HUES6 (cell line): ENCODE measurements at regions not wholly inside any gene's neighbourhood (a gene's known extent, or its start where the extent isn't known, plus 50 kb on each side); places are given as distances from the start of the nearest gene placed in this dataset.

ENCODE experiments used
- H3K27ac ChIP-seq: 2 replicates; pipeline ENCODE4 v1.7.0; 2013; ENCODE audit warnings: low read depth, mild to moderate bottlenecking, low read length, inconsistent platforms
- H3K27me3 ChIP-seq: 2 replicates; pipeline ENCODE4 v1.6.1; 2013; ENCODE audit warnings: low read length; ENCODE audit not compliant: control insufficient read depth, insufficient read depth
- H3K36me3 ChIP-seq: 2 replicates; pipeline ENCODE4 v1.6.1; 2013; ENCODE audit warnings: low read length; ENCODE audit not compliant: control insufficient read depth, insufficient read depth
- H3K4me1 ChIP-seq: 2 replicates; pipeline ENCODE4 v1.6.1; 2013; ENCODE audit warnings: low read length; ENCODE audit not compliant: control insufficient read depth, insufficient read depth
- H3K4me3 ChIP-seq: 2 replicates; pipeline ENCODE4 v1.5.1; 2013; ENCODE audit warnings: low read depth, low read length
- H3K9ac ChIP-seq: one replicate; pipeline ENCODE4 v1.6.1; 2013; ENCODE audit warnings: mild to moderate bottlenecking, low read length
- H3K9me3 ChIP-seq: 2 replicates; pipeline ENCODE4 v1.6.1; 2013; ENCODE audit warnings: low read depth, low read length; ENCODE audit not compliant: control insufficient read depth, insufficient read depth

- no peaks in the 10 kb centered on the region for H3K36me3 ChIP-seq
- no peak overlapping the region for H3K4me3 ChIP-seq
- no peak overlapping the region for H3K9ac ChIP-seq
- no peak overlapping the region for H3K27ac ChIP-seq
- H3K27me3 ChIP-seq: no peaks in the 10 kb centered on the region
- H3K9me3 ChIP-seq: peaks cover 11% of the 10 kb centered on the region
- H3K4me1 ChIP-seq: no peaks in the 10 kb centered on the region
Measured at GRCh38 chr21:18887922-18888602, 484.5 kb upstream of the TMPRSS15 start.

- no peaks in the 10 kb centered on the region for H3K36me3 ChIP-seq
- no peak overlapping the region for H3K27ac ChIP-seq
- H3K4me1 ChIP-seq: no peaks in the 10 kb centered on the region
- no peak overlapping the region for H3K9ac ChIP-seq
- H3K9me3 ChIP-seq: no peaks in the 10 kb centered on the region
- no peaks in the 10 kb centered on the region for H3K27me3 ChIP-seq
- no peak overlapping the region for H3K4me3 ChIP-seq
Measured at GRCh38 chr21:18893406-18893805, 489.8 kb upstream of the TMPRSS15 start.

GRCh38 chr21:18894387-18894786, 490.8 kb upstream of the TMPRSS15 start:
- H3K9me3 ChIP-seq: no peaks in the 10 kb centered on the region
- H3K4me1 ChIP-seq: no peaks in the 10 kb centered on the region
- H3K27me3 ChIP-seq: no peaks in the 10 kb centered on the region
- H3K27ac ChIP-seq: no peak overlapping the region
- H3K9ac ChIP-seq: no peak overlapping the region
- H3K4me3 ChIP-seq: no peak overlapping the region
- no peaks in the 10 kb centered on the region for H3K36me3 ChIP-seq

GRCh38 chr21:18899261-18899660, 495.7 kb upstream of the TMPRSS15 start:
- Histone ChIP-seq H3K27ac (0 out of 2 replicates have a peak overlapping the region, but pooled peaks have one; percentile 28), H3K4me1 (no peaks in the 10 kb centered on the region), H3K4me3 (no peak overlapping the region), H3K9me3 (no peaks in the 10 kb centered on the region), H3K27me3 (no peaks in the 10 kb centered on the region), H3K36me3 (no peaks in the 10 kb centered on the region), H3K9ac (no peak overlapping the region)

GRCh38 chr21:18902660-18903059, 499.1 kb upstream of the TMPRSS15 start:
- no peaks in the 10 kb centered on the region for H3K4me1 ChIP-seq

GRCh38 chr21:18907076-18907475, 503.5 kb upstream of the TMPRSS15 start:
- Histone ChIP-seq H3K27me3 (no peaks in the 10 kb centered on the region), H3K36me3 (no peaks in the 10 kb centered on the region), H3K9ac (no peak overlapping the region), H3K9me3 (no peaks in the 10 kb centered on the region; the same call in 1 of the 2 replicates), H3K4me1 (no peaks in the 10 kb centered on the region), H3K4me3 (no peak overlapping the region), H3K27ac (no peak overlapping the region)

More at GRCh38 chr21:18902660-18903059, 499.1 kb upstream of the TMPRSS15 start:
- Histone ChIP-seq H3K9ac (no peak overlapping the region), H3K4me3 (no peak overlapping the region), H3K9me3 (no peaks in the 10 kb centered on the region), H3K36me3 (no peaks in the 10 kb centered on the region), H3K27ac (no peak overlapping the region), H3K27me3 (no peaks in the 10 kb centered on the region)

- no peak overlapping the region for H3K4me3 ChIP-seq
- no peak overlapping the region for H3K27ac ChIP-seq
- H3K36me3 ChIP-seq: no peaks in the 10 kb centered on the region
- no peaks in the 10 kb centered on the region for H3K4me1 ChIP-seq
- H3K9me3 ChIP-seq: no peaks in the 10 kb centered on the region; the same call in 1 of the 2 replicates
- H3K9ac ChIP-seq: no peak overlapping the region
- no peaks in the 10 kb centered on the region for H3K27me3 ChIP-seq
Measured at GRCh38 chr21:18908641-18909040, 505.1 kb upstream of the TMPRSS15 start.

GRCh38 chr21:18913914-18914313, 510.3 kb upstream of the TMPRSS15 start:
- Histone ChIP-seq H3K36me3 (no peaks in the 10 kb centered on the region), H3K27me3 (no peaks in the 10 kb centered on the region), H3K9ac (no peak overlapping the region), H3K9me3 (no peaks in the 10 kb centered on the region; the same call in 1 of the 2 replicates), H3K4me1 (no peaks in the 10 kb centered on the region), H3K27ac (no peak overlapping the region), H3K4me3 (no peak overlapping the region)

- peak overlapping the region; percentile 6; the same call in 1 of the 2 replicates for H3K27ac ChIP-seq
- H3K4me3 ChIP-seq: no peak overlapping the region
- H3K36me3 ChIP-seq: no peaks in the 10 kb centered on the region
- H3K4me1 ChIP-seq: no peaks in the 10 kb centered on the region
- no peak overlapping the region for H3K9ac ChIP-seq
- H3K9me3 ChIP-seq: no peaks in the 10 kb centered on the region; the same call in 1 of the 2 replicates
- no peaks in the 10 kb centered on the region for H3K27me3 ChIP-seq
Measured at GRCh38 chr21:18914570-18914969, 511.0 kb upstream of the TMPRSS15 start.

GRCh38 chr21:18917622-18918021, 514.0 kb upstream of the TMPRSS15 start:
- no peak overlapping the region for H3K27ac ChIP-seq
- no peaks in the 10 kb centered on the region for H3K27me3 ChIP-seq
- H3K9ac ChIP-seq: no peak overlapping the region
- peaks cover 2% of the 10 kb centered on the region; the same call in 1 of the 2 replicates for H3K4me1 ChIP-seq
- H3K36me3 ChIP-seq: no peaks in the 10 kb centered on the region
- 0 out of 2 replicates have a peak, but pooled peaks cover 3% of the 10 kb centered on the region for H3K9me3 ChIP-seq
- no peak overlapping the region for H3K4me3 ChIP-seq

- H3K9ac ChIP-seq: no peak overlapping the region
- H3K9me3 ChIP-seq: no peaks in the 10 kb centered on the region
- no peaks in the 10 kb centered on the region for H3K27me3 ChIP-seq
- H3K4me3 ChIP-seq: no peak overlapping the region
- no peaks in the 10 kb centered on the region for H3K36me3 ChIP-seq
- no peaks in the 10 kb centered on the region for H3K4me1 ChIP-seq
- H3K27ac ChIP-seq: no peak overlapping the region
Measured at GRCh38 chr21:18931237-18931636, 527.7 kb upstream of the TMPRSS15 start.
